Right lobe of liver (tissue), 4 donors: ENCODE measurements at regions not wholly inside any gene's neighbourhood (a gene's known extent, or its start where the extent isn't known, plus 50 kb on each side); places are given as distances from the start of the nearest gene placed in this dataset.

Experiments used
- CTCF ChIP-seq, 4 donors: fragments of 200-600 bp in 3 of 4; fragments of 450-650 bp in 1 of 4; IDR thresholded peaks; one replicate each; pipeline versions ENCODE4 v1.5.1 to v1.8.0; 2016 to 2022; ENCODE audit warnings: antibody characterized with exemption in 4 of 4, mild to moderate bottlenecking in 2 of 4
- POLR2A ChIP-seq: fragments of 450-650 bp; IDR thresholded peaks from one replicate; pipeline ENCODE4 v1.6.1; 2017; ENCODE audit warnings: antibody characterized with exemption, mild to moderate bottlenecking
- donor health status: DM: no; HTN: no; CAD: no.
- donor health status: DM: no; HTN: no; CAD: no.
- donor health status: DM: no; HTN: yes; CAD: no.

DNA sequence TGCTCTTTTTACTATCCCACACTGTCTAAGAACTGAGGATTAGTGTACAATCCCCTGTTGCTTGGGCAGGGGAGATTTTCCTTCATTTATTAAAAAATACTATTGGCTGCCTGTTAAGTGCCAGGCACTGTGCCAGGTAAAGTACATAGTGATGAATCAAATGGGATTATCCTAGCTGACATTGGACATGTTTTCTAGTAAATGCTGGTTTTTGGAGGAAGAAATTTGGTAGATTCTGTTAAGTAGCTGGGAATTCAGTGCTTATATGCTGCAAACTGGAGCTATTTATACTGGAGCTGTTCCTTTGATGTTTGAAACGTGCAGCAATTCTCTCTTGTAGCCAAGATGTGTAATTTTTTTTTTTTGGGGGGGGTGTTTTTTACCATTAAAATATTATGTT, 299.6 kb downstream of the EMP1 start:
- TF ChIP-seq CTCF (IDR thresholded peaks at IDR 0.05) (no peak), POLR2A (no peak)
